Esophagus muscularis mucosa (tissue), 4 donors: ENCODE measurements at regions not wholly inside any gene's neighbourhood (a gene's known extent, or its start where the extent isn't known, plus 50 kb on each side); places are given as distances from the start of the nearest gene placed in this dataset.

Source experiments
- CTCF ChIP-seq, 3 experiments: fragments of 200-600 bp in 2 of 3; fragments of 450-650 bp in 1 of 3; sonication (generic) in 2 of 3; IDR thresholded peaks; one replicate each; pipeline ENCODE4 v1.5.1; 2017 to 2019; ENCODE audit warnings: antibody characterized with exemption in 3 of 3, mild to moderate bottlenecking in 2 of 3, moderate library complexity in 1 of 3
- EP300 ChIP-seq: sonication (generic); formaldehyde crosslinking; IDR thresholded peaks from one replicate; pipeline ENCODE4 v1.6.1; 2017; ENCODE audit warnings: antibody characterized with exemption
- POLR2A ChIP-seq: fragments of 450-650 bp; IDR thresholded peaks from one replicate; pipeline ENCODE4 v1.6.1; 2017; ENCODE audit warnings: antibody characterized with exemption, moderate library complexity, mild to moderate bottlenecking, low read depth
- POLR2AphosphoS5 ChIP-seq, 2 donors: sonication (generic); formaldehyde crosslinking; IDR thresholded peaks; one replicate each; pipeline ENCODE4 v1.6.1; 2017; ENCODE audit warnings: antibody characterized with exemption in 2 of 2

GRCh38 chr14:85175556-85175955 is 354.4 kb upstream of the FLRT2 start:
- TF ChIP-seq CTCF (IDR thresholded peaks at IDR 0.05) = no peak
- TF ChIP-seq POLR2A = no peak
- no peak for TF ChIP-seq POLR2AphosphoS5 (IDR thresholded peaks at IDR 0.05)
- TF ChIP-seq EP300 = no peak
